ENCODE measurements at regions not wholly inside any gene's neighbourhood (a gene's known extent, or its start where the extent isn't known, plus 50 kb on each side); places are given as distances from the start of the nearest gene placed in this dataset.
A peak's percentile ranks its signal among the peaks of the same experiment; 100 is the strongest.

DNA sequence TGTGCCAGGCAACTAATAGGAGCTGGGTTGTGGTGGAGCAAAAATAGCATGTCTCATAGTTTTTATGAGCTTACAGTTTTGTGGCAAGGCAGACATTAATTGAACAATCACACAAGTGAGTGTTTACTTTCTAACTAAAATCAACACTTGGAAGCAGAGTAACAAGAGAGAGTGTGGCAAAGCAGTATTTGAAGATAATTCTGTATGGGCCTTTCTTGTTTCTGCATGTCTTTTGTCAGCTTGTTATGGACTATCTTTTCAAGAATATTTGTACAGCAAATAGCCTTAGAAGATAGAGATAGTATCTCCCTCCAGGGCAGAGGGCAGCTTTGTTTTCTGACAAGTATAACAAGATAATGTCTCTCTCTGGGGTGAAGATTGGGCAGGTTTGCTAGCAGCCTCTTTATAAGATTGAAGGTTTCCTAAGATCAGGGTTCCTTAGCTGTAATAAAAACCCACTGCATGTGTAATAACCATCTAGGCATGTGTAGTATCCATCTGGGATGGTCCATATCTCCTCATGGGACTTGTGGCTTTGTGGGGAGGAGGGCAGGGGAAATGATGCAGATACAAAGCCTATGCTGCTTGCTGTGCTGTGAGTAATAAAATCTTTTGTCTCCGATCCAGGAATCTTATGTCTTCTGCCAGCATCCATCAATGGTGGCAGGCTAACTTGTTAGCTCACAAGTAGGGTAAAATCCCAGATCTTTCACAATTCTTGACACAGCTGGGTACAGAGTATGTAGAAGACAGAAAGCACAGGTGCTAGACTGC is 479.9 kb downstream of the KDM4C start:
- no peak for TF ChIP-seq JUND (IDR thresholded peaks at IDR 0.05; ENCODE audit: low read depth)
- DNase-seq (ENCODE audit: low read depth in 1 of 2, low spot score in 1 of 2), result peak in 1 of 2 experiments; percentile 36
- in situ Hi-C loops (cut with HindIII; ENCODE audit: low pct_unique_long_range_greater_than_20kb, low sequenced_read_pairs), result no loop called here

DNA sequence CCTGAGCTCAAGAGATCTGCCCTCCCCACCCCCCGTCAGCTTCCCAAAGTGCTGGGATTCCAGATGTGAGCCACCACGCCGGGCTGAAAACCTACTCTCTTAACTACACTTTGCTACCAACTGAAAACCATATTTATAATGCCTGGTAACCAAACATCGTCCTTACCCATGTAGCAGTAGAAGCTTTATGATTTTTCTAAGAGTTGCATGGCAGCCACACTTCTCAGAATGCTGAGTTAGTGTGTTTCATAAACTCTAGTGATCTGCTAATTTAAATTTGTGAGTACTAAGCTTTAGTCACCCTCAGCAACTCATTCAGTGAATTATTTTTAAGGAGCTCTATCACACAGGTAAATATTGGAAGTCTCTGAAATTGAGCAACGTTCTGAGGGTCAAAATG is 478.4 kb downstream of the KDM4C start:
- no peak for TF ChIP-seq JUND (IDR thresholded peaks at IDR 0.05; ENCODE audit: low read depth)
- in situ Hi-C loops (cut with HindIII; ENCODE audit: low pct_unique_long_range_greater_than_20kb, low sequenced_read_pairs), result no loop called here
- no peak for DNase-seq (ENCODE audit: low read depth in 1 of 2, low spot score in 1 of 2)

DNA sequence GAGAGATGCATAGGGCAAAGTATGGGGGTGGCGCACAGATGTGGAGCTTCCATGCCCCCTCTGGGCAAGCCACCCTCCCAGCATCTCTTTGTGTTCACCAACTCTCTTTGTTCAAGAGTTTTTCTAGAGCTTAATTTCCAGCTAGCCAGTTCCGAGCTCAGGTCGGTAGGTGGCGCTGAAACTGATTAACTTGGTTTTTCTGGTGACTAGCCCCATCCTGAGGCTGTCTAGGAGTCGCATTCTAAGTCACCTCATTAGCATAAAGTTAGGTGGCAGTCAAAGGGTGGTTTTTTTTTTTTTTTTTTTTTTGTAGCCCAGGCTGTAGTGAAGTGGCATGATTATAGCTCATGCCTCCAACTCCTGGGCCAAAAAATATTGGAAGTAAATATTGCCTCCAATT is 476.4 kb downstream of the KDM4C start:
- no peak for TF ChIP-seq JUND (IDR thresholded peaks at IDR 0.05; ENCODE audit: low read depth)
- peak in 1 of 2 experiments; percentile 54 for DNase-seq (ENCODE audit: low read depth in 1 of 2, low spot score in 1 of 2)
- in situ Hi-C loops (cut with HindIII; ENCODE audit: low pct_unique_long_range_greater_than_20kb, low sequenced_read_pairs), result no loop called here

DNA sequence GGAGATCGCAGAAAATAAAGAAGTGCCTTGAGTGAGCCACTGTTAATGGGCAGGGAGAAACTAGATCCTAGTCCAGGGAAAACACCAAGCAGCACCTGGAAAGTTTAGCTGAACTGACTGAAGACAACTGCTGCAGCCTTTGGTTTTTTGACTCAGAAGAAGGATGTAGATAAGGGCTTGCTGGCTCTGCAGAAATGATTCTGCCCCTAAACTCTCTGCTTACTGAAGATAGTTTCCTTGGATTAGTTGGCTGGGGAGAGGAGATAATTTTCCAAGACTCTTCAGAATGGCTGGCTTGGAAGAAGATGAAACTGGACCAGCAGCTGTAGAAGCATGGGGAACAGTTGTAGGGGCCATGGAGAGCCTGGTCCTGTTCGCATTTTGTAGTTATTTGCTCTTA is 471.8 kb downstream of the KDM4C start:
- in situ Hi-C loops (cut with HindIII; ENCODE audit: low pct_unique_long_range_greater_than_20kb, low sequenced_read_pairs), result no loop called here
- TF ChIP-seq JUND (IDR thresholded peaks at IDR 0.05; ENCODE audit: low read depth), result no peak
- DNase-seq (ENCODE audit: low read depth in 1 of 2, low spot score in 1 of 2), result no peak

DNA sequence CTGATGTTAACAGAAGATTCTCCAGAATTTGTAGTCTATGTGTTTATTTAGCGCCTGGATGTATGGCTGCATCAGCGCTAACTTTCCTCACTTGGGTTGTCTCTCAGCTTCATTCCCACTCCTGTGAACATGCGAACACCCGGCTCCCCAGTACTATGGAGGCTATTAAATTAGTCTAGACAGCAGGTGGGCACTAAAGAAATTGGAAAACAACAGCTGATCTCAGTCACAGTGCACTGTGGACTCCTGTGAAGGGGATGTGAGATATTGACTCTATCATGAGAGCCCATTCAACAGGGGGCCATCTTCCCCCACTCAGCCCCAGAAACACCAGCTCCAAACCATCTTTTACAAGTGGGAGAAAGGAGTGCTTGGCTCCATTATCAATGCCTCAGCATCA is 471.0 kb downstream of the KDM4C start:
- no peak for TF ChIP-seq JUND (IDR thresholded peaks at IDR 0.05; ENCODE audit: low read depth)
- no peak for DNase-seq (ENCODE audit: low read depth in 1 of 2, low spot score in 1 of 2)
- in situ Hi-C loops (cut with HindIII; ENCODE audit: low pct_unique_long_range_greater_than_20kb, low sequenced_read_pairs), result no loop called here

DNA sequence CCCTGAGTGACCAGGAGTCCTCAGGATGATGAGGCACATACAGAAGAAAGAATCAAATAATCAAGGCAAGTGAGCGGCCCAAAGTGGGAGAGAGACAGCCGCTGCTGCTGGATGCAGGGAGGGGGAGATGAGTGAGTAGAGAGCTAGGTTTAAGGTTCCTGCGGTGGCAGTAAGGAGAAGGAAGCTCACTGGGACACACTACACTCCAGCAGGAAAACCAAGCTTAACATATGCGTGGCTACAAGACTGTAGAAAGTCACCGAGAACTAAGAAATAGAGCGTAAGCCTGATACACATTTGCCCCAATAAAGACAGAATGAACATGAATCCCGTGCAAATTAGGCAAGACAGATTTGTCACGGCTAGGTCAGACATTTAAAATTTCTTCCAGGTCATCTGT is 470.2 kb downstream of the KDM4C start:
- TF ChIP-seq JUND (IDR thresholded peaks at IDR 0.05; ENCODE audit: low read depth), result no peak
- no peak for DNase-seq (ENCODE audit: low read depth in 1 of 2, low spot score in 1 of 2)
- in situ Hi-C loops (cut with HindIII; ENCODE audit: low pct_unique_long_range_greater_than_20kb, low sequenced_read_pairs), result no loop called here

DNA sequence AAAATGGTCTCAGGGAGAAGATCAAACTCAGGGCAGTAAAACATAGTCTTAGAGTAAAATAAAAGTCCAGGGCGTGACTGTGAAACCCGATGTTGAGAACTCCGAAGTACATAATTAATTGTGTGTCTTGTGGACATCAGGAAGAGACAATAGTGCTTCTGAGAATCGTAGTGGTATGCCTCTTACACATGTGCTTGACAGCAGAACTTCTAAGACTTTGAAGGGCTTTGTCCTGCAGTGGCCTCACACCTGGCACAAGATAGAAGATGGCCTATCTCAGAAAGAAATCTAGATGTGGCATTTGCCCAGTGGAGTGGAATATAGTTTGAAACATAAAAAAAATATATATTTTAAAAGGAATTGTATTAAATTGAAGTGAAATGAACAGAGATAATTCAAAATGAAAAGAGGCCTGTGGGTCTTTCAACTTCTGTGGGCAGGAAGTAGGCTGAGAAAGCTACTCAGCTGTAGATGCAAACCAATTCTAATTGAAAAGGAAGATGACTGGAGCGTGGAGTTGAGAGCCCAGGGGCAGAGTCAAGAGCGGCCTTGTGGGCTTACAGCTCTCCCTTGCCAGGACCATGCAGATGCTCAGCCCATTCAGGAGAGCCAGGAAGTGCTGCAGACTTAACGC is 468.4 kb downstream of the KDM4C start:
- no peak for DNase-seq (ENCODE audit: low read depth in 1 of 2, low spot score in 1 of 2)
- TF ChIP-seq JUND (IDR thresholded peaks at IDR 0.05; ENCODE audit: low read depth), result no peak
- in situ Hi-C loops (cut with HindIII; ENCODE audit: low pct_unique_long_range_greater_than_20kb, low sequenced_read_pairs), result no loop called here

All from T47D (cell line).